ENCODE measurements at regions not wholly inside any gene's neighbourhood (a gene's known extent, or its start where the extent isn't known, plus 50 kb on each side); places are given as distances from the start of the nearest gene placed in this dataset.

- Histone ChIP-seq H3K36me3 (ENCODE audit: insufficient read depth) (no peaks in the 10 kb centered on the region), H3K9ac (no peak overlapping the region), H3K27me3 (ENCODE audit: insufficient read depth, low read depth) (no peaks in the 10 kb centered on the region), H3K27ac (no peak overlapping the region), H3K4me2 (no peak overlapping the region), H3K4me1 (ENCODE audit: low read depth, poor library complexity, severe bottlenecking) (no peaks in the 10 kb centered on the region), H2AFZ (ENCODE audit: low read depth) (no peak overlapping the region), H3K4me3 (IDR thresholded peaks at IDR 0.05; ENCODE audit: insufficient read depth, low read depth, low read length) (no peak overlapping the region), H4K20me1 (ENCODE audit: insufficient read depth) (no peaks in the 10 kb centered on the region), H3K79me2 (ENCODE audit: insufficient read depth, low read depth) (no peaks in the 10 kb centered on the region)
- TF ChIP-seq, protein P1, sequence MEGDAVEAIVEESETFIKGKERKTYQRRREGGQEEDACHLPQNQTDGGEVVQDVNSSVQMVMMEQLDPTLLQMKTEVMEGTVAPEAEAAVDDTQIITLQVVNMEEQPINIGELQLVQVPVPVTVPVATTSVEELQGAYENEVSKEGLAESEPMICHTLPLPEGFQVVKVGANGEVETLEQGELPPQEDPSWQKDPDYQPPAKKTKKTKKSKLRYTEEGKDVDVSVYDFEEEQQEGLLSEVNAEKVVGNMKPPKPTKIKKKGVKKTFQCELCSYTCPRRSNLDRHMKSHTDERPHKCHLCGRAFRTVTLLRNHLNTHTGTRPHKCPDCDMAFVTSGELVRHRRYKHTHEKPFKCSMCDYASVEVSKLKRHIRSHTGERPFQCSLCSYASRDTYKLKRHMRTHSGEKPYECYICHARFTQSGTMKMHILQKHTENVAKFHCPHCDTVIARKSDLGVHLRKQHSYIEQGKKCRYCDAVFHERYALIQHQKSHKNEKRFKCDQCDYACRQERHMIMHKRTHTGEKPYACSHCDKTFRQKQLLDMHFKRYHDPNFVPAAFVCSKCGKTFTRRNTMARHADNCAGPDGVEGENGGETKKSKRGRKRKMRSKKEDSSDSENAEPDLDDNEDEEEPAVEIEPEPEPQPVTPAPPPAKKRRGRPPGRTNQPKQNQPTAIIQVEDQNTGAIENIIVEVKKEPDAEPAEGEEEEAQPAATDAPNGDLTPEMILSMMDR (conservative IDR thresholded peaks at IDR 0.05; ENCODE audit: low read depth, low read length), result no peak
Observed at GRCh38 chr3:86740751-86741150, 250.2 kb downstream of the VGLL3 start.

- no peak overlapping the region for H3K4me2 ChIP-seq
- no peaks in the 10 kb centered on the region for H3K36me3 ChIP-seq (ENCODE audit: insufficient read depth)
- TF ChIP-seq, protein P1 (conservative IDR thresholded peaks at IDR 0.05; ENCODE audit: low read depth, low read length), result no peak
- H3K4me3 ChIP-seq (IDR thresholded peaks at IDR 0.05; ENCODE audit: insufficient read depth, low read depth, low read length), result no peak overlapping the region
- H3K79me2 ChIP-seq (ENCODE audit: insufficient read depth, low read depth), result no peaks in the 10 kb centered on the region
- H3K9ac ChIP-seq, result no peak overlapping the region
- H3K4me1 ChIP-seq (ENCODE audit: low read depth, poor library complexity, severe bottlenecking), result no peaks in the 10 kb centered on the region
- H3K27ac ChIP-seq, result no peak overlapping the region
- no peak overlapping the region for H2AFZ ChIP-seq (ENCODE audit: low read depth)
- no peaks in the 10 kb centered on the region for H3K27me3 ChIP-seq (ENCODE audit: insufficient read depth, low read depth)
- H4K20me1 ChIP-seq (ENCODE audit: insufficient read depth), result no peaks in the 10 kb centered on the region
Observed at GRCh38 chr3:86739244-86739643, 251.7 kb downstream of the VGLL3 start.

DNA sequence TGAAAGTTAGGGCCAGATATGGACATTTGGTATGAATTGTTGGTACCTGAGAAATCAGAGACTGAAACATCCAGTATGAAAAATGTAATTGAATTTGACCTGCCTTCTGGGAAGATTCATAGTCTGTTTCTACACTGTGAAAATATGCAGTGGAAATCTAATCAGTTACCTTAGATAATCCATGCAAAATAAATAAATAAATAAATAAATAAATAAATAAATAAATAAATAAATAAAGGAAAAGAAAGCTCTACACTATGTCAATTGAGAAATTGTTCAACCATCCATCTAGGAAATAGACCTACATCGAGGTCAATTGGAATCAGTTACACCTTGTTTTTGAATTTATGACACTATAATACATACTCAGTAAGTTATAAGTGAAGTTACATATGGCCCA lies 252.3 kb downstream of the VGLL3 start:
- Histone ChIP-seq H3K36me3 (ENCODE audit: insufficient read depth) (no peaks in the 10 kb centered on the region), H3K9ac (no peak overlapping the region), H3K79me2 (ENCODE audit: insufficient read depth, low read depth) (no peaks in the 10 kb centered on the region), H3K27ac (no peak overlapping the region), H3K4me1 (ENCODE audit: low read depth, poor library complexity, severe bottlenecking) (no peaks in the 10 kb centered on the region), H3K4me2 (no peak overlapping the region), H2AFZ (ENCODE audit: low read depth) (no peak overlapping the region), H4K20me1 (ENCODE audit: insufficient read depth) (no peaks in the 10 kb centered on the region), H3K27me3 (ENCODE audit: insufficient read depth, low read depth) (no peaks in the 10 kb centered on the region), H3K4me3 (IDR thresholded peaks at IDR 0.05; ENCODE audit: insufficient read depth, low read depth, low read length) (no peak overlapping the region)
- TF ChIP-seq, protein P1 (conservative IDR thresholded peaks at IDR 0.05; ENCODE audit: low read depth, low read length), result no peak

DNA sequence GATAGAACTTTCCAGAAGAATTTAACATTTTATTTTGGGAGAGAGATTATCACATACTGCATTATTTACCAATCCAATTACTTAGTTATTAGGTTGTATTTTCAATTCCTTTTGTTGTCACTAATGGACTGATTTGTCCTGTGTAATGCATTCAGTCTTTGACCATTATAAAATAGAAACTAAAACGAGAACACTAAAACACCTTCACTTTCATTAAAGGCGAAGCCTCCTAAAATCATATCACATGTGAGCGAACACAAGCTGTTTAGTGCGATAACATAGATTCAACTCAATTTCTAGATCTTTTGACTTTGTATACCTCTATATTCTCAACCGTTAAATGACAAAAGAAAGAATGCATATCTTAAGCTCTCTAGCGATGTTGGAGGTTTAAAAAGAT lies 253.4 kb downstream of the VGLL3 start:
- H3K79me2 ChIP-seq (ENCODE audit: insufficient read depth, low read depth), result no peaks in the 10 kb centered on the region
- H3K4me2 ChIP-seq, result no peak overlapping the region
- H3K36me3 ChIP-seq (ENCODE audit: insufficient read depth), result no peaks in the 10 kb centered on the region
- H3K9ac ChIP-seq, result no peak overlapping the region
- no peaks in the 10 kb centered on the region for H3K27me3 ChIP-seq (ENCODE audit: insufficient read depth, low read depth)
- no peak overlapping the region for H3K4me3 ChIP-seq (IDR thresholded peaks at IDR 0.05; ENCODE audit: insufficient read depth, low read depth, low read length)
- H3K4me1 ChIP-seq (ENCODE audit: low read depth, poor library complexity, severe bottlenecking), result no peaks in the 10 kb centered on the region
- H3K27ac ChIP-seq, result no peak overlapping the region
- H2AFZ ChIP-seq (ENCODE audit: low read depth), result no peak overlapping the region
- TF ChIP-seq, protein P1 (conservative IDR thresholded peaks at IDR 0.05; ENCODE audit: low read depth, low read length), result no peak
- H4K20me1 ChIP-seq (ENCODE audit: insufficient read depth), result no peaks in the 10 kb centered on the region

All from KMS-11 (cell line).